Osteocyte (in vitro differentiated cells): ENCODE measurements at regions not wholly inside any gene's neighbourhood (a gene's known extent, or its start where the extent isn't known, plus 50 kb on each side); places are given as distances from the start of the nearest gene placed in this dataset.

Experiments
- DNase-seq: peaks from one replicate; pipeline ENCODE4 v3.0.0; 2021; ENCODE audit warnings: mixed read lengths; ENCODE audit not compliant: unreplicated experiment; ENCODE audit errors: extremely low spot score
- H3K27ac Mint-ChIP-seq: one replicate; pipeline ENCODE4 v1.8.0; 2021; ENCODE audit warnings: mild to moderate bottlenecking, mixed read lengths; ENCODE audit not compliant: unreplicated experiment
- H3K27me3 Mint-ChIP-seq: one replicate; pipeline ENCODE4 v1.8.0; 2021; ENCODE audit warnings: mixed read lengths; ENCODE audit not compliant: unreplicated experiment
- H3K36me3 Mint-ChIP-seq: one replicate; pipeline ENCODE4 v1.8.0; 2021; ENCODE audit warnings: mixed read lengths; ENCODE audit not compliant: unreplicated experiment
- H3K4me1 Mint-ChIP-seq: one replicate; pipeline ENCODE4 v1.8.0; 2021; ENCODE audit warnings: mixed read lengths; ENCODE audit not compliant: unreplicated experiment
- H3K4me3 Mint-ChIP-seq: one replicate; pipeline ENCODE4 v1.8.0; 2021; ENCODE audit warnings: mild to moderate bottlenecking, moderate library complexity, mixed read lengths; ENCODE audit not compliant: unreplicated experiment
- H3K9me3 Mint-ChIP-seq: one replicate; pipeline ENCODE4 v1.8.0; 2021; ENCODE audit warnings: mixed read lengths; ENCODE audit not compliant: unreplicated experiment
- CTCF ChIP-seq: fragments of 200-600 bp; sonication (generic); IDR thresholded peaks from 2 replicates; pipeline ENCODE4 v1.5.0; 2021; ENCODE audit warnings: antibody characterized with exemption, mild to moderate bottlenecking, moderate library complexity

GRCh38 chr5:60357302-60357701 is 342.7 kb downstream of the DEPDC1B start:
- Mint-ChIP-seq H3K4me3 (no peak overlapping the region), H3K36me3 (no peaks in the 10 kb centered on the region), H3K27ac (peak overlapping the region; percentile 29), H3K9me3 (no peaks in the 10 kb centered on the region), H3K27me3 (no peaks in the 10 kb centered on the region), H3K4me1 (peaks cover 36% of the 10 kb centered on the region)
- no peak for TF ChIP-seq CTCF
- DNase-seq = no peak

GRCh38 chr5:60356745-60357144 is 343.2 kb downstream of the DEPDC1B start:
- H3K4me3 Mint-ChIP-seq = no peak overlapping the region
- H3K4me1 Mint-ChIP-seq = peaks cover 34% of the 10 kb centered on the region
- no peak for DNase-seq
- H3K27me3 Mint-ChIP-seq = no peaks in the 10 kb centered on the region
- H3K36me3 Mint-ChIP-seq = no peaks in the 10 kb centered on the region
- no peaks in the 10 kb centered on the region for H3K9me3 Mint-ChIP-seq
- H3K27ac Mint-ChIP-seq = peak overlapping the region; percentile 29
- no peak for TF ChIP-seq CTCF

GRCh38 chr5:60355181-60355580 is 344.8 kb downstream of the DEPDC1B start:
- Mint-ChIP-seq H3K4me3 (no peak overlapping the region), H3K4me1 (peaks cover 29% of the 10 kb centered on the region), H3K9me3 (no peaks in the 10 kb centered on the region), H3K27ac (no peak overlapping the region), H3K27me3 (no peaks in the 10 kb centered on the region), H3K36me3 (no peaks in the 10 kb centered on the region)
- no peak for TF ChIP-seq CTCF
- no peak for DNase-seq

- no peaks in the 10 kb centered on the region for H3K36me3 Mint-ChIP-seq
- no peak overlapping the region for H3K27ac Mint-ChIP-seq
- no peaks in the 10 kb centered on the region for H3K27me3 Mint-ChIP-seq
- no peak for TF ChIP-seq CTCF
- H3K4me3 Mint-ChIP-seq = no peak overlapping the region
- peaks cover 29% of the 10 kb centered on the region for H3K4me1 Mint-ChIP-seq
- no peak for DNase-seq
- no peaks in the 10 kb centered on the region for H3K9me3 Mint-ChIP-seq
These were observed 345.7 kb downstream of the DEPDC1B start for GRCh38 chr5:60354311-60354710.

- no peak for DNase-seq
- Mint-ChIP-seq H3K4me3 (no peak overlapping the region), H3K36me3 (no peaks in the 10 kb centered on the region), H3K4me1 (peaks cover 29% of the 10 kb centered on the region), H3K27ac (no peak overlapping the region), H3K9me3 (no peaks in the 10 kb centered on the region), H3K27me3 (no peaks in the 10 kb centered on the region)
- no peak for TF ChIP-seq CTCF
These were observed 346.9 kb downstream of the DEPDC1B start for GRCh38 chr5:60352992-60353599.
